GM12891 (cell line): ENCODE measurements at regions not wholly inside any gene's neighbourhood (a gene's known extent, or its start where the extent isn't known, plus 50 kb on each side); places are given as distances from the start of the nearest gene placed in this dataset.

ENCODE experiments used
- PAX5 ChIP-seq: IDR thresholded peaks from 2 replicates; pipeline ENCODE4 v1.6.1; 2011; ENCODE audit warnings: low read length, moderate library complexity, mild to moderate bottlenecking; ENCODE audit not compliant: insufficient read depth, severe bottlenecking
- POLR2A ChIP-seq: IDR thresholded peaks from 2 replicates; pipeline ENCODE4 v1.6.1; 2011; ENCODE audit warnings: low read depth, low read length, control low read depth
- POLR2AphosphoS5 ChIP-seq: IDR thresholded peaks from 2 replicates; pipeline ENCODE4 v1.6.1; 2011; ENCODE audit warnings: low read depth, low read length, control low read depth
- POU2F2 ChIP-seq: IDR thresholded peaks from 2 replicates; pipeline ENCODE4 v1.6.1; 2011; ENCODE audit warnings: low read depth, mild to moderate bottlenecking, control low read depth, low read length, moderate library complexity
- TAF1 ChIP-seq: IDR thresholded peaks from 2 replicates; pipeline ENCODE4 v1.6.1; 2011; ENCODE audit warnings: low read depth, low read length, control low read depth

DNA sequence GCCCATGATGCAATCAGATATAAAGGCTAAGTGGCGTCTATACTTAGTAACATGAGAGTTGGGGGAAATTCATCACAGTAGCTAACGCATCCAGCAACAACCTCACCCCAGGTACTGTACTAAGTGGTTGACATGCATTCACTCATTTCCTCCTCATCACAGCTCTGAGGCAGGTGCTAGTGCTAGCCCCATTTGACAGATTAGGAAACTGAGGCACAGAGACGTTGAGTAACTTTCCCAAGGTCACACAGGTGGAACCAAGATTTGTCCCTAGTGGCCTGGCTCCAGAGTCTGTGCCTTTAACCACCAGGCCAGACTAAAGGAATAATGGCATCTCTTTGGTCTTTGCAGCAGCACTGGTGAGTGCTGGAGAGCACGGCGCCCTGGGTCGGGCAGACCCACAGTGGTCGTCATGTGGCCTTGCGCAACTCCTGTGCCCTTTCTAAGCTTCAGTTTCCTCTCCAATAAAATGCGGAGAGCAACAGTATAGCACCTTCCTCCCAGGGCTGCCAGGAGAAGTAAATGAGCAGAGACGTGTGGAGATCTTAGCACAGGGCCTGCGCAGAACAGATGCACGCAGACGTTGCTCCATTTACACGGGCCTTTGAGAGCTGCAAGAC lies 186.4 kb downstream of the BCOR start:
- TF ChIP-seq POLR2A (no peak), TAF1 (no peak), PAX5 (no peak), POLR2AphosphoS5 (no peak), POU2F2 (no peak)
